ENCODE measurements at regions not wholly inside any gene's neighbourhood (a gene's known extent, or its start where the extent isn't known, plus 50 kb on each side); places are given as distances from the start of the nearest gene placed in this dataset.
"Not testable (repeated sequence)": the region's sequence is repeated elsewhere in the genome, so short reads cannot be mapped to it uniquely, and the experiment has no call there.

DNA sequence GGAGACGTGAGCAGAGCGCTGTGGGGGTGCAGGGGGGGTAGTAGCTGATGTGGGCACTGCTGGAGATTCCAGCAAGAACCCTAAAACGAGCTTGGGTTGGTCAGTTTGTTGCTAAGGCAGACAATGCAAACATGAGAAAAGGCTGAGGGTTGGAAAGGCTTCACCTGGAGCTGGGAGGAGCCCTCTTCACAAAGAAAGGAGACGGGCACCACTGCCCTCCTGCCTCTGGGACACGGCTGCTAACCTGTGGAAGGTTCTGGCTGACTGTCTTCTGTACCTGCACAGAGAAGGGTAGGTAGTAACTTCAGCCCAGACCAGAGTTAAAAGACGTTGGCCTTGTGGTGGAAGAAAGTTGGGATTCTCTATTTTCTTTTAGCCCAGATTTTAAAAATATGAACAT is 108.7 kb downstream of the SUCLA2 start:
- DNase-seq (ENCODE audit: low read depth): no peak

DNA sequence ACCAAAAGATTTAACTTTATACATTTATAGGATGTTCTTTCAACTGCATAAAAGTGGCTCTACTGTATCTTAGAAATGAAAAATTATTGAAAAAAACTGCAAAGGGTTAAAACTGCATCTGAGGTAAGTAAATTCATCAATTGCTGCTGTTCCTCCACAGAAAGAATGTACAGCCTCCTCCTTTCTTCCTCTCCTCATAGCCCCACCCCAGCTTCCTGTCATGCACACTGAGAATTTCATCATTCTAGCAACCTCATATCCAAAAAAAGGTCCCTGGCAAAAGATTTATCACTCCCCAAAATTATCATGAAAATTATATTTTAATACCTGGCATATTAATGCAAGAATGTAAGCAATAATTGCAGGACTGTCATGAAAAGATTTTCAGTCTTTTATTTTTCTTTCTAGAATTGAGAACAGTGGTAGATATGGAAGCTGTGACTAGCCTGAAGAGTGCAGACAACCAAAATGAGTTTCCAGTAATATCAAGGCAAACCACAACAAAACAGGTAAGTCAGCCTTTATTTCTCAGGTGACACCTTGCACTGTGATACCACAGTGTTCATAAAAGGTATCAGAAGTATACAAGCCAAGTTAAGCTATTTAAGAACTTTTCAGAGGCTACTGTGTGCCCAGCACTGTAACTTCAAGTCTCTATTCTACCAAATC is 110.8 kb downstream of the SUCLA2 start:
- DNase-seq (ENCODE audit: low read depth): no peak

DNA sequence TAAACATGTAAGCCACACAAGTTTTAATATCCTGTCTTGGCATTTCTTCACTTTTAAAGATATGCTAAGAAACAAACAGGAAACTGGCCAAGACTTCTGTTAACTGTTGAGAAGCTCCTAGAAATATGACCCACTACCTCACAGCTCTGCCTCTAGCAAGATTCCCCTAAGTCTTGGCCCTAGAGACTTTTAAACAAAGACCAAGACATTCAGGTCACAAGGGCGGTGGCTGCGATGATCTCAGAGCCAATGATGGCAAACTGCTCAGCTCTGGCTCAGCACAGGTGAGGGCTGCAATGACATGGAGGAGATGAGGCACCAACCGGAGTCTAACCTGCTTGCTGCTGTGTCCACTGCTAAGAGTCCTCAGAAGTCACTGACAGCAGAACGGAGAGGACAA is 114.8 kb downstream of the SUCLA2 start:
- no peak for DNase-seq (ENCODE audit: low read depth)

DNA sequence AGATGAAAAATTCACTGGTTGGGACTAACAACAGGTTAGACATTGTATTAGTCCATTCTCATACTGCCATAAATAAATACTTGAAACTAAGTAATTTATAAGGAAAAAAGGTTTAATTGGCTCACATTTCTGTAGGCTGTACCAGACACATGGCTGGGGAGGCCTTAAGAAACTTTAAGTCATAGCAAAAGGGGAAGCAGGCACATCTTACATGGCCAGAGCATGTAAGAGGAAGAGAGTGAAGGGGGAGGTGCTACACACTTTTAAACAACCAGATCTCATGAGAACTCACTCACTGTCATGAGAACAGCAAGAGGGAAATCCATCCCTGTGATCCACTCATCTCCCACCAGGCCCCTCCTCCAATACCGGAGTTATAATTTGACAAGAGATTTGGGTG is 125.9 kb downstream of the SUCLA2 start:
- peak; percentile 9 for DNase-seq (ENCODE audit: low read depth)

DNA sequence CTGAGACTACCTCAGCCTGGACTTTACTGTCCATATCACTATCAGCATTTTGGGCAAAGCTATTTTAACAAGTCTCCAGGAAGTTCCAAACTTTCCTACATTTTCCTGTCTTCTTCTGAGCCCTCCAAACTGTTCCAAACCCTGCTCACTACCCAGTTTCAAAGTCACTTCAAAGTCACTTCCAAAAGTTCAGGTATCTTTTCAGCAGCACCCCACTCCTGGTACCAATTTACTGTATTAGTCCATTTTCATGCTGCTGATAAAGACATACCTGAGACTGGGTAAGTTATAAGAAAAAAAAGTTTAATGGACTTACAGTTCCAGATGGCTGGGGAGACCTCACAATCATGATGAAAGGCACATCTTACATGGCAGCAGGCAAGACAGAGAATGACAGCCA is 127.1 kb downstream of the SUCLA2 start:
- not testable (repeated sequence) for DNase-seq (ENCODE audit: low read depth)

DNA sequence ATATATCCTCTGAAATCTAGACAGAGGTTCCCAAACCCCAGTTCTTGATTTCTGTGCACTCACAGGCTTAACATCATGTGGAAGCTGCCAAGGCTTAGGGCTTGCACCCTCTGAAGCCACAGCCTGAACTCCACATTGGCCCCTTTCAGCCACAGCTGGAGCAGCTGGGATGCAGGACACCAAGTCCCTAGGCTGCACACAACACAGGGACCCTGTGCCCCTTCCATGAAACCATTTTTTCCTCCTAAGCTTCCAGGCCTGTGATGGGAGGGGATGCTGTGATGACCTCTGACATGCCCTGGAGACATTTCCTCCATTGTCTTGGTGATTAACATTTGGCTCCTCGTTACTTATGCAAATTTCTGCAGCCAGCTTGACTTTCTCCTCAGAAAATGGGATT is 127.8 kb downstream of the SUCLA2 start:
- DNase-seq (ENCODE audit: low read depth): not testable (repeated sequence)

DNA sequence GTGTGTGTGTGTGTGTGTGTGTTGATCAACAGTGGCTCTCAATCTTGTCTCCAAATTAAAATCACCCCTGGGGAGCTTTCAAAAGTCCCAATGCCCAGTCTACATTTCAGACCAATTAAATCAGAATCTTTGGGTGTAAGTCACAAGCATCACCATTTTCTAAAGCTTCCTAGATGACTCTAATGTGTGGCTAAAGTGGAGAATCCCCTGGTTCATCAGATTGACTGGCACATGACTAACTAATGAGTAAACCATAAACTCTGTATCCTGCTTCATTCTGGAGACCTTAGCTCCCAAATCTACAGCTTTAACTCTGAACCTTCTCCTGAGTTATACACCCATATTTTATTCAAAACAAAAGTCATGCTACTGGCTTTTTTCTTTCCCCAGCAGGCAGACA is 131.3 kb downstream of the SUCLA2 start:
- no peak for DNase-seq (ENCODE audit: low read depth)

DNA sequence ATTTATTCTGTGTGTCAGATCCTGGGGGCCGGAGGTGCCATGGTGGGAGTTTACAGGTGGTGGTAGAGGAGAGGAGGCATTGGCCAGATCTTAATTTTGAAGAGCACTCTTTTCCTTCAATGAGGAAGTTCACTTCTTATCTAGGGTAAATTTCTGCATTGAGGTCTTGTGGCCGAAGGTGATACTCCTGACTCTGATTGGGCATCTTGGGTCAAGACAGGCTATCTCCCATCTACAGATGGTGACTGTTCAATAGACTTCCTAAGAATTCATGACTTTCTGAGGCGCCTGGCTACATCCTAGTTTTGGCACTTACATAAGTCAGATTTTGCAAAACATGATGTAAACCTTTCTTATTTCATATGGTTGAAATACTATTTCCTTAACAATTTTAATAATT is 135.2 kb downstream of the SUCLA2 start:
- DNase-seq (ENCODE audit: low read depth): peak; percentile 62

DNA sequence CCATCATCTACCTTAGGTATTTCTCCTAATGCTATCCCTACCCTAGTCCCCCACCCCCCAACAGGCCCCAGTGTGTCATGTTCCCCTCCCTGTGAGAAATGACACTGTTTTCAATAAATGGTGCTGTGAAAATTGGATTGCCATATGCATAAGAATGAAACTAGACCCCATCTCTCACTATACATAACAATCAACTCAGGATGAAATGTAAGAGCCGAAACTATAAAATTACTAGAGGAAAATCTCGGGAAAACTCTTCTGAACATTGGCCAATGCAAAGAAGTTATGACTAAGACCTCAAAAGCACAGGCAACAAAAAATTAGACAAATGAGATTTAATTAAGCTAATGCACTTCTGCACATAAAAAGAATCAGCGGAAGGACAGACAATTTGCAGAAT is 138.2 kb downstream of the SUCLA2 start:
- DNase-seq (ENCODE audit: low read depth): no peak

DNA sequence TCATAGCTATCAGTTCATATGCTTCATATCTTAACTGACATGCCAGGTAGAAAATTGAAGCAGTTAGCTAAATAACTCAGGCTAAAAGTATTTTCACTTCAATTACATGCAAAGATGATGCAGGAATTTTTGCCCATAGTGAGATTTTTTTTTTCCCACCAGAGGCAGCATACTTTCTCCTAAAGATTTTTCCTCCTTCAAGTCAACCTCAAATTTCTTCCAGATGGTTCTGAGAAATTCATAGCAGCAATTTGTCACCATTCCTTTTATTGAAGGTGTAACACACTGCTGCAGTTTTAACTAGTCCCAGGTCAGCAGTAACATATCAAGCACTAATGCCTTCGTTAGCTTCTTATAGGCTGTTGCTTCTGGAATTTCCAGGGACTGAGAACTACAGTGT is 141.9 kb downstream of the SUCLA2 start:
- no peak for DNase-seq (ENCODE audit: low read depth)

DNA sequence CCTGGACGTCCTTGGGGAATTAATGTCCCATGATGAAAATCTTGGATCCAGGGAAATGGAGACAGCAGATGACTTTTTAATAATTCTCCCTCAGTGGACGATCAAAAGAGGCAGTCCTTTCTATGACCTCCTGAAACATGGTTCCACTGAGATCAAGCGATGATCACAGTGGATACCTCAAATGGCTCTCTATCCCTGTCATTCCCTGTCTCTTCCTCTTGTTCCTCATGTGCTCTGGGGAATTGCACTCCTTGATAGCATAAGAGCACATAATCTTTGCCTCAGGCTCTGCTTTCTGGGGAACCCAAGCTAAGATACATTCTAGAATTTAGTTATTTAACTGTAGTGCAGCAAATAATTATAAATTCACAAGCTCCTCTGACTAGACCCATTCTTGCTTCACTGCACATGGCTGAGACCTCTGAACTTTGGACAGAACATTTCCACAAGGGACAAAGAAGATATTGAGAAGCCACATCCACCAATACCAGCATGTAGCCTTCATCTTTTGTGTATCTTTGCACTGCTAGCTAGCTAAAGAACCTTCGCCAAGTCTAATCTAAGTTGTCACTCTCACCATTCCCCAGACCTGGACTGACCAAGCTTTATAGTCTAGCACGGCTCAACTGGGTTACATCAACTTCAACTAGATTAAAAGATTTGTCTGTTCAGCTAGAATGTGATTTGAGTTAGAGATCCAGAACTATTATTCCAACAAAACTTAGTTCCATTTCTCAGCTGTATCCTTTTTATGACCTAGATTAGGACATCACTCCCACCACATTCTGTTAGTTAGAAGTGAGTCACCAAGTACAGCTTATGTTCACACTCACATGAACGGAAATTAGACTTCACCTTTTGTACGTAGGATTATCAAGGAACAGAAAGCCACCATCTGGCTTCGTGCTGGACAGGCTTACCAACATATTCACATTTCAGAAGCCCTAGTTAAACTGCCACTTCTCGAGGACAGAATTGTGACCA is 142.7 kb downstream of the SUCLA2 start:
- DNase-seq (ENCODE audit: low read depth): no peak

DNA sequence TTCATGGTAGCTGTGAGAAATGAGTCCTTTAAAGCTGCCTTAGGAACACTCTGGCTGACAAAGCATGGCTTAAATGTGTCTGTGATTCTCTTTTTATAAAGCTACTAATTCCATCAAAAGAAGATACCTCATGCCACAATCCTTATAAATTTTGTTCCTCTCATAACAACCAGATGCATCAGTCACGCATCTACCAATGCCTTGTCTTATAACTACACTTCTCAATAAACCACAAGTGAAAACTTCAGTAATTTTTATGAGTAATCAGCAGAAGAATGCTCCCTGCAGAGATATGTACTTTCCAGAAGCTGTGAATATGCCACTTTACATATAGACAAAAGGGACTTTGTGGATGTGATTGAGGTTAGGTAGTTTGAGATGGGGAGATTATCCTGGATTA is 147.8 kb downstream of the SUCLA2 start:
- DNase-seq (ENCODE audit: low read depth): no peak

DNA sequence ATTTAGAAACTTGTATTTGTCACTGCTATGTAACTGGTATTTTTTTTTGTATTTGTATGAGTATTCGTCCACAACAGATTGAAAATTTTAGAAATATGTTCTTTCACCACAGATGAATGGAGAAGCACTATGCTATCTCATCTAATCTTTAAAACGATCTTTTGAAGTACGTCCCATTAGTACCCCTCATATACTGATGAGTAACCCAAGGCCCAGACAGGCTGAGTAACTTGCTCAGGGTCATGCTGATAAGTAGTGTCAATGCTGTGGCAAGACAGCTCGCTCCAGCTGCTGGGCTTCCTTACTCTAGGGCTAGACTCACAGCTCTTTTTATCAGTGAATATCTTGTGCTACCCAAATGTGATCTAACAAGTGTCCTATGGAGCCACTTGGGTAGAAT is 154.2 kb downstream of the SUCLA2 start:
- DNase-seq (ENCODE audit: low read depth): no peak

DNA sequence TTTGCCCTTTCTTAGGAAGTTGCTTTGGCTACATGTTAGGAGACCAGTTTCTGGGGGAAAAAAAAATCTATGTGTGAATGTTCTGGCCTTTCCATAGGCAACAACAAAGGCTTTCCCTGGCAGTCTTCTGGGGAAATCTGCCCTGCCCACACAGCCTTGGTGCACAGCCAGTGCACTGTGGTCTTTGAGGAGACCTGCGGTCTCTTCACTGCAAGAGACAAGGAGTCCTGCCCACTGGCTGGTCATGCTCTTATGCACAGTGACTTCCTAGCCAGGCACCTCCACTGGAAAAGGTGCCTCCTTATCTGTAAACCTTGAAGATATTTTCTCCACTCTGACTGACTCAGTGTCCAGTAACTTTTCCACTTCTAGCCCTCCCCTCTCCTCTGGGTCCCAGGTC is 155.1 kb downstream of the SUCLA2 start:
- DNase-seq (ENCODE audit: low read depth): no peak

DNA sequence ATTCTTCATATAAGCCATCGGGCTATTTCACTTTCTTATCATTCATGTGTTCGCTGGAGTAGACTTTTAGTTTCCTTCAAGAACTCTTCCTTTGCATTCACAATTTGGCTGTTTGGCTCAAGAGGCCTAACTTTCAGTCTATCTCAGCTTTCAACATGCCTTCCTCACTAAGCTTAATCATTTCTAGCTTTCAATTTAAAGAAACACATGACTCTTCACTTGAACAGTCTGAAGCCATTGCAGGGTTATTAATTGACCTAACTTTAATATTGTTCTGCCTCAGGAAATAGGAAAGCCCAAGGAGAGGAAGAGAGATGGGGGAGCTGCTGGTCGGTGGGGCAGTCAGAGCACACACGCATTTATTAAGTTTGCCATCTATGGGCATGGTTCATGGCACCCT is 158.1 kb downstream of the SUCLA2 start:
- DNase-seq (ENCODE audit: low read depth): no peak

DNA sequence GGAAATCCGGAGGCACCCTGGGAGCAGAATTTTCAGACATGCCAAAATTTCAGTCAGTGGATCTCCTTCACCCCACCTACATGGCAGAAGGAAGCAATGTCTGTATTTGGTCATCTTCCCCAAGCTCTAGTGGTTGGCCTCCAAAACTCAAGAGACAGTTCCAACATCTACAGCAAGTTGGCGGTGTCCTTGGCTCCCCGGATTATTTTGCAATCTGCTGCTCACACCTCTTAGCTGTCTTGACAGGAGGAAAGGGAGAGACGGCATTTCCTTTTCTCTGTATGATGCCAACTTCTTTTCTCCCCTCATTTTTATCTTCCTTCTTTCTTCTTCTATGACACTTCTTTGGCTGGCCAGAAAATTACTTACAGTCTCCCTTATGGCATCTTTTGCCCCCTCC is 159.9 kb downstream of the SUCLA2 start:
- DNase-seq (ENCODE audit: low read depth): no peak

DNA sequence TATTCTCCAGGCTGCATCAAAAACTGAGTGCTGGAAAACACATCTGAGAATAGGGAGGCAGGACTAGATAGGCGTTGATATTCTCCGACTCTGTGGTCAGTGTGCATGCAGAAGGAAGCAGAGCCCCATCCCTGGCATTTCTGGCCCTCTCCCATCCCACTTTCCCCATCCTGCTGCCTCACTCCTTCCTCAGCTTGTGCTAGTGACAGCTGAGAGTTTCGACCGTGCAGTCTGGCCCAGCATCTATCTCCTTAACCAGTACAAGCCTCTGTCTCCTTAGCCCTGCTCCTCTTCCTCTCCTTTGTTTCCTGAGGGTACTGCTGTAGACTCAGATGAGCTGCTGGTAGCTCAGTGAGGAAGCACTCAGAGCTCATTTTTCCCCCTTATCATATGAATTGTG is 163.2 kb downstream of the SUCLA2 start:
- no peak for DNase-seq (ENCODE audit: low read depth)

DNA sequence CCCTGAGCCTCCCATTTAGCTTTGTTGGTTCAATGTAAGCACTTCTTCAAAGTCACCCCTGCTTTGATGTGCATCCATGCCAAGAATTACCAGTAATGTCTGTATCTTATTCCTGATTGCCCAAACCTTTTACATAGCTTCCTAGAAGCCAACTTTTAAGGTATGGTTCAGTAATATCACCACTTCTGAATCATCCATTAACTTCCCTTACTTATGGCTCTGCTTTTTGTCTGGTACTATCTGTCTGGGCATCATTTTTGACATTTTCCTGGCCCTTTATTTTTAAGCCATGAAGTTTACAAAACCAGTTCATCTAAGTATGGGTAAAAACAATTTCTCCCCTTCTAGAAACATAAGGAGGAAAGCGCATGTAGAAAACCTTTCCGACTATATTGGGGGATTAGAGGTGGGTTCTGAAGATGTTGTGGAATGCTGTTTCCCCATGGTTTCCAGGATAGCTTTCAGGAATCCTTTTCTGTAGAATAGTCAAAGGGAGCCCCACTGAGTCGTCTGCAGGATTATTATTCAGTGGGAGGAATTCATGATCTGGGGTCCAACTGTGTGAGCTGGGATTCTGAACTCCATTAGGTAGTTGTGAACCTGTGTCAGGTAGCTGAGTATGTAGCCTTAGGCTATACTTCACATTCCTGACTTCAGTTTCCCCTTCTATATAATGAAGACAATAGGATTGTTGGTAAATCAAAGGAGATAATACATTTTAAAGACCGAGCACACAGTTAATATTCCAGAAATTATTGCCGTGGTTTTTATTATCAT is 163.8 kb downstream of the SUCLA2 start:
- no peak for DNase-seq (ENCODE audit: low read depth)

DNA sequence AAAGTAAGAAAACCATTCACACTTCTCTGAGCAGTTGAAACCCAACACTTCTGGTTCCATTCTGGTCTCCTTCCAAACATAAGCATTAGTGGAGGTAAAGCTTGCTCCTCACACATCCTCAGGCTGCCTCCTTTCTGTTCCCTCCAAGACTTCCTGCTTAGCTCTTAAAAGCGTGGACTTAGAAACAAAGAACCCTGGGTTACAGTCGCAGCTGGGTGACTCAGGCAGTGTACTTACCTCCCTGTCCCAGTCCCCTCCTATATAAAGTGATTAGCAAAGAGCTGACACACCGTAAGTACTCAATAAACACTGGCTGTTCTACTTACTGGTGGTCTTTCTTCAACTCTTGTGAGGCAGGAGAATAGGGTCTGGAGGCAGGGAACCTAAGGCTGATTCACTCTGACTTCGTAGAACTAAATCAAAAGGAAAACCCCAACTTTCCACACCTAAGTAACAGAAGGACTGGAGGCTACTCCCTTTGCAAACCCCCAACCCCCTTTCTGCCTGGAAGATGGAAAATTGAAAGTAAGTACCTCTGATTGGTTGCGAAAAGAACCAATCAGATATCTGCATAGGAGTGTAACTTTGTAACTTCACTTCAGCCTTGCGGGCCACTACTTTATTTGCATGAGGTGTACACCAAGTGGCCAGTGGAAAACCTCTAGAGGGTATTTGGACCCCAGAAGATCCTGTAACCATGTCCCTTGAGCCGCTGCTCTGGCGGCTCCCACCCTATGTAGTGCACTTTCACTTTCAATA is 165.4 kb downstream of the SUCLA2 start:
- no peak for DNase-seq (ENCODE audit: low read depth)

DNA sequence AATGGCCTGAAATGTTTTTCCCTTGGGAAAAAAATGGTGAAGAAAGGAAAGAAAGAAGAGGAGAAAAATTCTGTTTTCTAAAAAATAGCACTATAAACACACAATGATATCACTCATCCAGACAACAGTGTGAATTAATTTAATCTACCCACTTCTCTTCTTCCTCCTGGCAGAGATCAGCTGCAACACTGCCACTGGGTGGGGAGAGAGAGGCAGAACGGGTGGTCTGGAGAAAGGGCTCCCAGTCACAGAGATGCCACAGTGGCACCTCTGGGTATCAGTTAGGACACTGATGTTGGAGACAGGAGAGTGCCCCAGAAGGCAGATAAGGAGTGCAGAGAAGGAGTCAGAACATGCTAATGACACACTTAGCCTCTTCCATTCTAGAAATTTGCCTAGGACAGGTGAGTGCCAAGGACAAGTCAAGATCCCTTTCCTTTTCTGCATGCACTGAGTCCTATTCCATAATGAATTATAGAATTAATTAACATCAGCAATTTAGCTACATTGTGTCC is 168.6 kb downstream of the SUCLA2 start:
- DNase-seq (ENCODE audit: low read depth): no peak

DNA sequence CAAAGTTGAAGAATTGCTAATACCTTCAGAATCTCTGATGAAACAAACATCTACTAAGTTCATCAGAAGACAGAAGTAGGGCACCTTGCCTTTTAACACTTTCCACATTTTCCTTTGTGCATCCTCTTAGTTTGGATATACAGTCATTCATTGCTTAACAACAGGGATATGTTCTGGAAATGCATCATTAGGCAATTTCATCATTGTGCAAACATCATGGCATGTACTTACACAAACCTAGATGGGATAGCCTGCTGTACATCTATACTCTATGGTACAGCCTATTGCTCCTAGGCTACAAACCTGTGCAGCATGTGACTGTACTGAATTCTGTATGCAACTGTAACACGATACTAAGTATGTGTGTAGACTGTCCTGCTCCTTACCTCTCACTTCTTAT is 169.8 kb downstream of the SUCLA2 start:
- no peak for DNase-seq (ENCODE audit: low read depth)

DNA sequence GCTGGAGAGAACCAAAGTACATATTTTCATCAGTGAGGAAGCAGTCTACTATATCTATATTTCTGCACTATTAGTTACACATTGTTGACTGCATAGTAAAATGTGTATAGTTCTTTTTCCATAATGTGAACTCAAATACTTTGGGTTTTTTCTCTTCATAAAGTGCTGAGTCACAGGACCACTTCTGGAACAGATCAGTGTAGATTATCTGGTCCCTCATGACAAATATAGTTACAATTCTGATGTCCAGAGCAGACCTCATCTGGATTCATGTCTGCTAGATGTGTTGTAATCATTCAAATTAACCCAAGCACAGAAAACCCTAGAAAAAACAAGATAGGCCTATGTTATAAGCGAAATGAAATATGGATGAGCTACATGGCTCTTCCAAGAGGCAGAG is 171.4 kb downstream of the SUCLA2 start:
- no peak for DNase-seq (ENCODE audit: low read depth)

Data from CMK (cell line).